ENCODE measurements at regions not wholly inside any gene's neighbourhood (a gene's known extent, or its start where the extent isn't known, plus 50 kb on each side); places are given as distances from the start of the nearest gene placed in this dataset.

DNA sequence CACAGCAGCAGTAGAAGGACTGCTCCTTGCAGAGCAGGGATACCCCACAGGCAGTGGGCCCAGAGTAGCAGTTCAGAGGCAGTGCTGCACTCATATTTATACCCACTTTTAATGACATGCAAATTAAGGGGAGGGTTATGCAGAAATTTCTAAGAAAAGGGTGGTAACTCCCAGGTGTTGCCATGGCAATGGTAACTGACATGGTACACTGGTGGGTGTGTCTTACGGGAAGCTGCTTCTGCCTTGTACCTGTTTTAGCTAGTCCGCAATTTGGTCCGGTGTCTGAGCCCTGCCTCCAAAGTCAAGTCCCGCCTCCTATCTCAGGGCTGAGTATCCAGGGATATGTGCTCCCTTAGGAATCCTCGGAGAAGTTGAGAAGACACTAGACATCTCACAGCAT, 79.2 kb upstream of the UQCRFS1 start:
- Histone ChIP-seq H3K27me3 (peaks cover 0 to 3% (median 0%) of the 10 kb centered on the region in 3 donors), H3K36me3 (no peaks in the 10 kb centered on the region), H3K4me3 (no peak overlapping the region), H3K4me1 (no peaks in the 10 kb centered on the region), H3K9me3 (no peaks in the 10 kb centered on the region), H3K27ac (no peak overlapping the region)
- no peak for TF ChIP-seq POLR2A (IDR thresholded peaks at IDR 0.05)
- TF ChIP-seq, protein P1, sequence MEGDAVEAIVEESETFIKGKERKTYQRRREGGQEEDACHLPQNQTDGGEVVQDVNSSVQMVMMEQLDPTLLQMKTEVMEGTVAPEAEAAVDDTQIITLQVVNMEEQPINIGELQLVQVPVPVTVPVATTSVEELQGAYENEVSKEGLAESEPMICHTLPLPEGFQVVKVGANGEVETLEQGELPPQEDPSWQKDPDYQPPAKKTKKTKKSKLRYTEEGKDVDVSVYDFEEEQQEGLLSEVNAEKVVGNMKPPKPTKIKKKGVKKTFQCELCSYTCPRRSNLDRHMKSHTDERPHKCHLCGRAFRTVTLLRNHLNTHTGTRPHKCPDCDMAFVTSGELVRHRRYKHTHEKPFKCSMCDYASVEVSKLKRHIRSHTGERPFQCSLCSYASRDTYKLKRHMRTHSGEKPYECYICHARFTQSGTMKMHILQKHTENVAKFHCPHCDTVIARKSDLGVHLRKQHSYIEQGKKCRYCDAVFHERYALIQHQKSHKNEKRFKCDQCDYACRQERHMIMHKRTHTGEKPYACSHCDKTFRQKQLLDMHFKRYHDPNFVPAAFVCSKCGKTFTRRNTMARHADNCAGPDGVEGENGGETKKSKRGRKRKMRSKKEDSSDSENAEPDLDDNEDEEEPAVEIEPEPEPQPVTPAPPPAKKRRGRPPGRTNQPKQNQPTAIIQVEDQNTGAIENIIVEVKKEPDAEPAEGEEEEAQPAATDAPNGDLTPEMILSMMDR (IDR thresholded peaks at IDR 0.05 in 4 of 5, conservative IDR thresholded peaks at IDR 0.05 in 1 of 5): no peak
- intact Hi-C loops (cut with DNase I; ENCODE audit: low total_unique reads): no loop called here
- in situ Hi-C loops (cut with MboI; ENCODE audit: low sequenced_read_pairs in 4 of 4): no loop called here
- ATAC-seq (no peak), DNase-seq (no peak)

DNA sequence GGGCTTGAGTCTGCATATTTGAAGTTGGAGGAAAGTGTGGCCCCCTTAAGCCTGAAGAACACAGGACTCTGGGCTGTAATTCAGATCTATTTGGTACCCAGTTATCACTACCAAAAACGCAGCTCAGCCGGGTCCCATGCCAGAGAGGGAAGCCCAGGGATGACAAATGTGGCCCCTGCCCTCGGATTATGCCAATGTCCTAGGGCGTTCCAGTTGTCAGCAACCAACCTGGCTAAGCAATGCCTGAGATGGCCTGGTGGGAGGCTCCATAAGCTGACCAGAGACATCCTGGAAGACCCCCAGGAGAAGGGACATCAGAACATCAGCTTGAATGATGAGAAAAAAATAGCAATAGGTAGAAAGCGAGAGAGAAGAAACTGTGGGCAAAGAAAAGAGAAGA, 79.6 kb upstream of the UQCRFS1 start:
- ATAC-seq: no peak
- in situ Hi-C loops (cut with MboI; ENCODE audit: low sequenced_read_pairs in 4 of 4) (no loop called here), intact Hi-C loops (cut with DNase I; ENCODE audit: low total_unique reads) (no loop called here)
- H3K36me3 ChIP-seq: no peaks in the 10 kb centered on the region
- H3K4me1 ChIP-seq: no peaks in the 10 kb centered on the region
- H3K4me3 ChIP-seq: no peak overlapping the region
- no peak overlapping the region for H3K27ac ChIP-seq
- peaks cover 0 to 3% (median 0%) of the 10 kb centered on the region in 3 donors for H3K27me3 ChIP-seq
- H3K9me3 ChIP-seq: no peaks in the 10 kb centered on the region
- TF ChIP-seq, protein P1 (IDR thresholded peaks at IDR 0.05 in 4 of 5, conservative IDR thresholded peaks at IDR 0.05 in 1 of 5): no peak
- no peak for TF ChIP-seq POLR2A (IDR thresholded peaks at IDR 0.05)
- DNase-seq: no peak

DNA sequence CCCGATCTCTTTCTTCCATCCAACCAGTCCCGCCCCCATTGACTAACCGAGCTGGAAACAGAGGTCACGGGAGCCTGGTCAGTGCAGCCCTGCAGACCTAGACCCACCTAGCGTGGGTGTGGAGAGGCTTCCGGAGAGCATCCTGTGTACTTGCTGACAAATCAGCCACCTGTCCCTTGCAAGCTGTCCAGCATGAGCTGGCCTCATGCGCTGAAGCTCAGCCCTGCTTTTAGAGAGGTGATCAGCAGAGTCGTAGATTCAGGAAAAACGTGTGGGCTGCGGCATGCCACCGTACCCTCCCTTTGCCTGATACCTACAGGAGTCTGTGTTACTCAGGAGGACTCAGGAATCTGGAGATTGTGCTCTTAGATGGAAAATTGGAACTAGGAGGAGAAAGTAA, 80.3 kb upstream of the UQCRFS1 start:
- intact Hi-C loops (cut with DNase I; ENCODE audit: low total_unique reads): no loop called here
- no peaks in the 10 kb centered on the region for H3K4me1 ChIP-seq
- no peaks in the 10 kb centered on the region for H3K36me3 ChIP-seq
- in situ Hi-C loops (cut with MboI; ENCODE audit: low sequenced_read_pairs in 4 of 4): no loop called here
- no peak overlapping the region for H3K4me3 ChIP-seq
- no peak overlapping the region for H3K27ac ChIP-seq
- TF ChIP-seq POLR2A (IDR thresholded peaks at IDR 0.05): no peak
- no peak for DNase-seq
- H3K9me3 ChIP-seq: no peaks in the 10 kb centered on the region
- ATAC-seq: no peak
- H3K27me3 ChIP-seq: peaks cover 0 to 3% (median 0%) of the 10 kb centered on the region in 3 donors

DNA sequence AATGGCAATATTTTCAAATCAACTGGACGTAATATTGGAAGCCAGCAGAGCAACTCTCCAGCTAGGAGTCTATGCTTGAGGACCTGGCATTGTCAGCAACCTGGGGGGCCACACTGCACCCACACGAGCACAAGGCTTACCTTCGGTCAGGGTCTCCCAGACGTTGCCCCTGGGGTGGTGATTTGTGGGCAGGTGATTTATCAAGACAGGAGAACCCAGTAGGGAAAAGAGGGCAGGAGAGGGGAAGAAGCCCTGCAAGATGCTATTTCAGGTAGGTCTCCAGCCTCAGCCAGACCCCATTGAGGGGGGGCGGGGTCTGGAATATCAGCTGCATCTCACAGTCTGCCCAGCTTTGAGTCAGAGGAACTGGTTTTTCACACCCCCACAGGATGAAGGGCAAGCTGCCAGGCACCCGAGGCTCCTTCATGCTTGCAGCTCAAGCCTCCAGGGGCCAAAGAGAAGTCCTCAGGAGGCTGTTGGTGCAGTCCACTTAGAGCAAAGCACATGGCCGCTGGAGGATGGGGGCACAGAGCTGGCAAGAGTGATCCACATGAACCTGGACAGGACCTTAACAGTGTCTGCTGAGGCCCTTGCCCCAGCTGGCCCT, 80.9 kb upstream of the UQCRFS1 start:
- DNase-seq: no peak
- H3K27me3 ChIP-seq: peaks cover 0 to 3% (median 0%) of the 10 kb centered on the region in 3 donors
- H3K4me3 ChIP-seq: no peak overlapping the region
- no peak for ATAC-seq
- H3K9me3 ChIP-seq: no peaks in the 10 kb centered on the region
- intact Hi-C loops (cut with DNase I; ENCODE audit: low total_unique reads) (no loop called here), in situ Hi-C loops (cut with MboI; ENCODE audit: low sequenced_read_pairs in 4 of 4) (no loop called here)
- no peaks in the 10 kb centered on the region for H3K36me3 ChIP-seq
- TF ChIP-seq, protein P1 (IDR thresholded peaks at IDR 0.05 in 4 of 5, conservative IDR thresholded peaks at IDR 0.05 in 1 of 5): no peak
- no peak for TF ChIP-seq POLR2A (IDR thresholded peaks at IDR 0.05)
- no peak overlapping the region for H3K27ac ChIP-seq
- H3K4me1 ChIP-seq: no peaks in the 10 kb centered on the region

DNA sequence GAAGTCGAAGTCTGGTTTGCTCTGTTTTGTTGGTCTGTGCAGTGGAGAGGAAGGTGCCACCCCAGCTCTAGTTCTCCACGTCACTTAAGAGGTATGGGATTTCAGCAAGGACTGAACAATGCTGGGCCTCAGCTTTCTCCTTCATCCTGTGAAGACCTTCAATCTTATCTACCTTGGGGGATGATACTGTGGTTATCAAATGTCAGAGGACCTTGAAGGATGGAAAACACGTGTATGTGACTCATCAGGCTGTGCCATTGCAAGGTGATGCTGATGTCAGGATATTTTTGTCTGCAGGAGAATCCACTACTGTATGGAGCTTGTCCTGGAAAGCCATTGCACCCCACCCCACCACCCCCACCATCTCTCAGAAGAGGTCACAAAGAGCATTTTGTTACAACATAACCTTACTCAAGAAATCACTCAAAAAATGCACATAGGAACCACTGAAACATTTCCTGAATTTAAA, 81.4 kb upstream of the UQCRFS1 start:
- peaks cover 0 to 3% (median 0%) of the 10 kb centered on the region in 3 donors for H3K27me3 ChIP-seq
- H3K36me3 ChIP-seq: no peaks in the 10 kb centered on the region
- ATAC-seq (no peak), DNase-seq (no peak)
- no peak overlapping the region for H3K4me3 ChIP-seq
- TF ChIP-seq POLR2A (IDR thresholded peaks at IDR 0.05): no peak
- TF ChIP-seq, protein P1 (IDR thresholded peaks at IDR 0.05 in 4 of 5, conservative IDR thresholded peaks at IDR 0.05 in 1 of 5): no peak
- in situ Hi-C loops (cut with MboI; ENCODE audit: low sequenced_read_pairs in 4 of 4): no loop called here
- H3K27ac ChIP-seq: no peak overlapping the region
- no peaks in the 10 kb centered on the region for H3K9me3 ChIP-seq
- H3K4me1 ChIP-seq: no peaks in the 10 kb centered on the region
- intact Hi-C loops (cut with DNase I; ENCODE audit: low total_unique reads): no loop called here

Measured in gastrocnemius medialis (tissue), 4 donors.